Spleen (tissue), 11 donors: ENCODE measurements at regions not wholly inside any gene's neighbourhood (a gene's known extent, or its start where the extent isn't known, plus 50 kb on each side); places are given as distances from the start of the nearest gene placed in this dataset.

Experiments
- DNase-seq: peaks from one replicate; pipeline ENCODE4 v3.0.0-alpha.2; 2020
- H3K27ac ChIP-seq, 8 donors: fragments of 200-600 bp; sonication (generic) in 7 of 8; 1 replicate in 4 of 8; 2 replicates in 4 of 8; pipeline versions ENCODE4 v1.5.0 to v1.8.0; 2016 to 2021; ENCODE audit warnings: inconsistent platforms in 4 of 8, mild to moderate bottlenecking in 4 of 8, moderate library complexity in 1 of 8
- H3K27me3 ChIP-seq, 7 donors: fragments of 200-600 bp; sonication (generic) in 6 of 7; replicated peaks in 1 of 7; 1 replicate in 4 of 7; 2 replicates in 3 of 7; pipeline versions ENCODE4 v1.5.0 to v1.8.0; 2016 to 2021; ENCODE audit warnings: inconsistent platforms in 3 of 7, mild to moderate bottlenecking in 1 of 7
- H3K36me3 ChIP-seq, 6 donors: fragments of 200-600 bp; sonication (generic) in 5 of 6; 1 replicate in 4 of 6; 2 replicates in 2 of 6; pipeline versions ENCODE4 v1.5.0 to v1.8.0; 2016 to 2021; ENCODE audit warnings: inconsistent platforms in 2 of 6
- H3K4me1 ChIP-seq, 6 donors: fragments of 200-600 bp; sonication (generic) in 5 of 6; 1 replicate in 3 of 6; 2 replicates in 3 of 6; pipeline versions ENCODE4 v1.5.0 to v1.8.0; 2016 to 2021; ENCODE audit warnings: inconsistent platforms in 3 of 6
- H3K4me3 ChIP-seq, 8 donors: fragments of 200-600 bp; sonication (generic) in 7 of 8; 1 replicate in 4 of 8; 2 replicates in 4 of 8; pipeline versions ENCODE4 v1.5.0 to v1.8.0; 2016 to 2021; ENCODE audit warnings: inconsistent platforms in 4 of 8, mild to moderate bottlenecking in 4 of 8, moderate library complexity in 2 of 8
- H3K9me3 ChIP-seq, 8 donors: fragments of 200-600 bp; sonication (generic) in 7 of 8; 1 replicate in 4 of 8; 2 replicates in 4 of 8; pipeline versions ENCODE4 v1.5.0 to v1.8.0; 2016 to 2021; ENCODE audit warnings: inconsistent platforms in 4 of 8
- CTCF ChIP-seq, 11 experiments: fragments of 200-600 bp in 7 of 11; fragments of 450-650 bp in 4 of 11; sonication (generic) in 4 of 11; IDR thresholded peaks in 8 of 11; conservative IDR thresholded peaks in 3 of 11; 1 replicate in 7 of 11; 2 replicates in 4 of 11; pipeline versions ENCODE4 v1.4.0 to v1.8.0; 2016 to 2021; ENCODE audit warnings: antibody characterized with exemption in 11 of 11, inconsistent platforms in 4 of 11, mild to moderate bottlenecking in 1 of 11
- POLR2A ChIP-seq, 3 donors: fragments of 450-650 bp; IDR thresholded peaks; one replicate each; pipeline ENCODE4 v1.5.1; 2017; ENCODE audit warnings: antibody characterized with exemption in 3 of 3, mild to moderate bottlenecking in 1 of 3
- POLR2AphosphoS5 ChIP-seq, 3 donors: sonication (generic); formaldehyde crosslinking; IDR thresholded peaks; one replicate each; pipeline ENCODE4 v1.5.1; 2017; ENCODE audit warnings: antibody characterized with exemption in 3 of 3
- WGBS, 5 donors: extraction: QIAGEN DNeasy Blood & Tissue Kit in 3 of 5; methylation state at CpG; one replicate each; pipeline versions ENCODE4 v1.1.5 to v1.1.7; 2013 to 2018; 5-methylcytosine and 5-hydroxymethylcytosine counted together
- intact Hi-C: fragments of 100-400 bp; cut with DNase I; formaldehyde crosslinking; loops from one replicate; pipeline ENCODE4 v1.15.0; 2023; ENCODE audit warnings: low total_unique reads
- donor health status: healthy with polysubstance abuse.
- donor health status: DM: no; HTN: no; CAD: no; lungs with moderate emphysema.
- donor health status: DM: no; HTN: no; CAD: no.
- donor health status: Bipolar disorder and iron deficiency.
- donor health status: healthy.
- donor health status: DM: no; HTN: no; CAD: no.
- donor health status: DM: yes; HTN: yes; CAD: no.

GRCh38 chr18:76056471-76057110 lies 438.5 kb downstream of the ZNF516 start:
- intact Hi-C loops, result no loop called here
- no peak for DNase-seq
- H3K4me3 ChIP-seq, result no peak overlapping the region

GRCh38 chr18:76055578-76055977 lies 439.5 kb downstream of the ZNF516 start:
- 84 to 92% (median 89%) methylated on average over 9 of the region's 9 CpGs for WGBS, 5 donors
- Histone ChIP-seq H3K36me3 (no peaks in the 10 kb centered on the region), H3K9me3 (no peaks in the 10 kb centered on the region), H3K27me3 (no peaks in the 10 kb centered on the region), H3K4me3 (no peak overlapping the region), H3K4me1 (no peaks in the 10 kb centered on the region), H3K27ac (no peak overlapping the region)
- intact Hi-C loops, result no loop called here
- DNase-seq, result no peak
- no peak for TF ChIP-seq POLR2A (IDR thresholded peaks at IDR 0.05)
- TF ChIP-seq CTCF (IDR thresholded peaks at IDR 0.05 in 8 of 11, conservative IDR thresholded peaks at IDR 0.05 in 3 of 11), result no peak
- no peak for TF ChIP-seq POLR2AphosphoS5 (IDR thresholded peaks at IDR 0.05)

More at GRCh38 chr18:76056471-76057110, 438.5 kb downstream of the ZNF516 start:
- H3K9me3 ChIP-seq, result no peaks in the 10 kb centered on the region
- TF ChIP-seq POLR2A (IDR thresholded peaks at IDR 0.05), result no peak
- no peak for TF ChIP-seq CTCF (IDR thresholded peaks at IDR 0.05 in 8 of 11, conservative IDR thresholded peaks at IDR 0.05 in 3 of 11)
- no peak for TF ChIP-seq POLR2AphosphoS5 (IDR thresholded peaks at IDR 0.05)
- H3K27ac ChIP-seq, result no peak overlapping the region
- H3K4me1 ChIP-seq, result no peaks in the 10 kb centered on the region
- no peaks in the 10 kb centered on the region for H3K27me3 ChIP-seq
- 77 to 92% (median 85%) methylated on average over 13 of the region's 13 CpGs for WGBS, 5 donors
- no peaks in the 10 kb centered on the region for H3K36me3 ChIP-seq

GRCh38 chr18:76055025-76055424 lies 440.0 kb downstream of the ZNF516 start:
- intact Hi-C loops, result no loop called here
- no peak for TF ChIP-seq POLR2AphosphoS5 (IDR thresholded peaks at IDR 0.05)
- no peak for TF ChIP-seq POLR2A (IDR thresholded peaks at IDR 0.05)
- TF ChIP-seq CTCF (IDR thresholded peaks at IDR 0.05 in 8 of 11, conservative IDR thresholded peaks at IDR 0.05 in 3 of 11), result no peak

GRCh38 chr18:76054156-76054555 lies 440.9 kb downstream of the ZNF516 start:
- no peaks in the 10 kb centered on the region for H3K4me1 ChIP-seq
- intact Hi-C loops, result no loop called here
- H3K27ac ChIP-seq, result no peak overlapping the region
- no peak for DNase-seq
- no peaks in the 10 kb centered on the region for H3K27me3 ChIP-seq
- TF ChIP-seq CTCF (IDR thresholded peaks at IDR 0.05 in 8 of 11, conservative IDR thresholded peaks at IDR 0.05 in 3 of 11) (no peak), POLR2A (IDR thresholded peaks at IDR 0.05) (no peak)
- H3K9me3 ChIP-seq, result no peaks in the 10 kb centered on the region
- 52 to 68% (median 61%) methylated on average over 5 of the region's 5 CpGs for WGBS, 5 donors
- H3K4me3 ChIP-seq, result no peak overlapping the region
- no peaks in the 10 kb centered on the region for H3K36me3 ChIP-seq

More at GRCh38 chr18:76055025-76055424, 440.0 kb downstream of the ZNF516 start:
- no peaks in the 10 kb centered on the region for H3K4me1 ChIP-seq
- no peak overlapping the region for H3K27ac ChIP-seq
- H3K4me3 ChIP-seq, result no peak overlapping the region
- no peaks in the 10 kb centered on the region for H3K36me3 ChIP-seq
- DNase-seq, result no peak
- no peaks in the 10 kb centered on the region for H3K27me3 ChIP-seq
- 77 to 95% (median 88%) methylated on average over 9 of the region's 9 CpGs for WGBS, 5 donors
- H3K9me3 ChIP-seq, result no peaks in the 10 kb centered on the region
